BLaER1 (cell line): ENCODE measurements at regions not wholly inside any gene's neighbourhood (a gene's known extent, or its start where the extent isn't known, plus 50 kb on each side); places are given as distances from the start of the nearest gene placed in this dataset.
A peak's percentile ranks its signal among the peaks of the same experiment; 100 is the strongest.

Experiments
- H3K27ac ChIP-seq: shearing (Covaris generic); formaldehyde crosslinking; 2 replicates; pipeline ENCODE4 v1.8.1; 2022
- H3K27me3 ChIP-seq: shearing (Covaris generic); formaldehyde crosslinking; 2 replicates; pipeline ENCODE4 v1.8.1; 2022
- H3K36me3 ChIP-seq: shearing (Covaris generic); formaldehyde crosslinking; 2 replicates; pipeline ENCODE4 v1.8.1; 2022
- H3K4me1 ChIP-seq: shearing (Covaris generic); formaldehyde crosslinking; 2 replicates; pipeline ENCODE4 v1.8.1; 2022
- H3K4me2 ChIP-seq: shearing (Covaris generic); formaldehyde crosslinking; 2 replicates; pipeline ENCODE4 v1.8.1; 2022
- H3K4me3 ChIP-seq: shearing (Covaris generic); formaldehyde crosslinking; 2 replicates; pipeline ENCODE4 v1.8.1; 2022
- H3K9ac ChIP-seq: shearing (Covaris generic); formaldehyde crosslinking; 2 replicates; pipeline ENCODE4 v1.8.1; 2022
- H3K9me3 ChIP-seq: shearing (Covaris generic); formaldehyde crosslinking; 2 replicates; pipeline ENCODE4 v1.8.1; 2022
- H4K20me1 ChIP-seq: shearing (Covaris generic); formaldehyde crosslinking; 2 replicates; pipeline ENCODE4 v1.8.1; 2022
- Cebpa-rat ChIP-seq: shearing (Covaris generic); IDR thresholded peaks from 2 replicates; pipeline ENCODE4 v1.8.1; 2022

GRCh38 chr3:102158080-102158740 is 276.6 kb upstream of the ZPLD1 start:
- no peak overlapping the region for H3K27ac ChIP-seq
- no peak overlapping the region for H3K4me3 ChIP-seq
- H3K9ac ChIP-seq, result no peak overlapping the region
- no peaks in the 10 kb centered on the region for H3K9me3 ChIP-seq
- no peaks in the 10 kb centered on the region for H3K36me3 ChIP-seq
- no peak for TF ChIP-seq Cebpa-rat
- H3K4me2 ChIP-seq, result no peak overlapping the region
- peaks cover 6% of the 10 kb centered on the region; the same call in 1 of the 2 replicates for H3K4me1 ChIP-seq
- H3K27me3 ChIP-seq, result no peaks in the 10 kb centered on the region
- H4K20me1 ChIP-seq, result no peaks in the 10 kb centered on the region

DNA sequence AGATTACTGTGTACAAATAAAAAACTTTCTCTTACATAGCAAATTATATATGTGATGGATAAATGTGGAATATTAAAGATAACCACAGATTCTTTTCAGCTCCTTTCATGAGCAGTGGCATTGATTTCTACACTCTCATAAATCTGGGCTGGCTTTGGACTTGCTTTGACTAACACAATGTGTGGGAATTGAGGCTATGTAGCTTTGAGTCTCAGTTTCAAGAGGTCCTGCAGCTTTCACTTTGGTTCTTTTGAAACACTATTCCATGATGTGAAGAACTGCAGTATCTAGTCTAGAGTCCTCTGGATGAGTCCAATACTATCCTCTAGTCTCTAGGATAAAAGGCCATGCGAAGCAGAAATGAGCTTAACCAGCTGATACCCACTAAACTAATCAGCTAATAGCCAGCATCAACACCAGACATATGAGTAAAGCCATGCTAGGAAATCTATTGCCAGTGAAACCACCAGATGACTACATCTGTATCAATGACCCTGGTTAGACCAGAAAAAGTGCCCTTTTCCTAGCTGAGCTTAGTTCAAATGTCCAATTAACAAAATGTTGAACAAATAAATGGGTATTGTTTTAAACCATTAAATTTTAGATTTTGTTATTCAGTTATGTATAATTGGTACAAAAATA is 274.9 kb upstream of the ZPLD1 start:
- TF ChIP-seq Cebpa-rat, result no peak
- no peaks in the 10 kb centered on the region for H3K36me3 ChIP-seq
- no peak overlapping the region for H3K4me2 ChIP-seq
- H3K4me1 ChIP-seq, result peaks cover 9% of the 10 kb centered on the region; the same call in 1 of the 2 replicates
- no peaks in the 10 kb centered on the region for H3K27me3 ChIP-seq
- no peak overlapping the region for H3K27ac ChIP-seq
- H3K9ac ChIP-seq, result no peak overlapping the region
- no peak overlapping the region for H3K4me3 ChIP-seq
- H3K9me3 ChIP-seq, result no peaks in the 10 kb centered on the region
- H4K20me1 ChIP-seq, result no peaks in the 10 kb centered on the region

GRCh38 chr3:102161384-102162006 is 273.3 kb upstream of the ZPLD1 start:
- no peak for TF ChIP-seq Cebpa-rat
- Histone ChIP-seq H3K27ac (no peak overlapping the region), H4K20me1 (no peaks in the 10 kb centered on the region), H3K9me3 (no peaks in the 10 kb centered on the region), H3K27me3 (no peaks in the 10 kb centered on the region), H3K36me3 (no peaks in the 10 kb centered on the region), H3K4me3 (no peak overlapping the region), H3K4me1 (peaks cover 9% of the 10 kb centered on the region; the same call in 1 of the 2 replicates), H3K4me2 (no peak overlapping the region), H3K9ac (no peak overlapping the region)

DNA sequence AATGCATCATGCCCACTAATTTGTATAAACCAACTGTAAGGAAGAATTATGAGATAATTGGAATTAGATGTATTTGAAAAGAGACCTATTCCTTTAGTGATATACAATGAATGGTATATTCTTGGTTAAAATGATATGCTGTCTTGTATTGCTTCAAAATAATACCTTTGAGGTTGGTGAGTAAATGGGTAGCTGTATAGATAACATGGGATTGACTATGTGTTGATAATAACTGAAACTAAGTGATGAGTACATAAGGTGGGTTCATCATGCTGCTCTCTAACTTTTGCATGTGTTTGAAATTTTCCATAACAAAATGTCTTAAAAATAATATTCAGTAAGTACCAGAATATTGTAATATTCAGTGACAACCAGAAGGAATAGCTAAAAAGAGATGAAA is 272.6 kb upstream of the ZPLD1 start:
- no peak overlapping the region for H3K27ac ChIP-seq

GRCh38 chr3:102163039-102163817 is 271.6 kb upstream of the ZPLD1 start:
- H3K27ac ChIP-seq, result no peak overlapping the region
- H3K4me1 ChIP-seq, result peaks cover 9% of the 10 kb centered on the region; the same call in 1 of the 2 replicates
- no peaks in the 10 kb centered on the region for H3K27me3 ChIP-seq
- H3K36me3 ChIP-seq, result no peaks in the 10 kb centered on the region
- peak overlapping the region; percentile 2; the same call in 1 of the 2 replicates for H3K4me2 ChIP-seq
- no peak for TF ChIP-seq Cebpa-rat
- H4K20me1 ChIP-seq, result no peaks in the 10 kb centered on the region
- H3K9me3 ChIP-seq, result no peaks in the 10 kb centered on the region
- no peak overlapping the region for H3K4me3 ChIP-seq
- no peak overlapping the region for H3K9ac ChIP-seq

More for the DNA sequence above, 272.6 kb upstream of the ZPLD1 start:
- Histone ChIP-seq H3K9me3 (no peaks in the 10 kb centered on the region), H3K36me3 (no peaks in the 10 kb centered on the region), H3K4me1 (peaks cover 9% of the 10 kb centered on the region; the same call in 1 of the 2 replicates), H3K9ac (no peak overlapping the region), H4K20me1 (no peaks in the 10 kb centered on the region), H3K27me3 (no peaks in the 10 kb centered on the region), H3K4me2 (no peak overlapping the region), H3K4me3 (no peak overlapping the region)
- no peak for TF ChIP-seq Cebpa-rat

DNA sequence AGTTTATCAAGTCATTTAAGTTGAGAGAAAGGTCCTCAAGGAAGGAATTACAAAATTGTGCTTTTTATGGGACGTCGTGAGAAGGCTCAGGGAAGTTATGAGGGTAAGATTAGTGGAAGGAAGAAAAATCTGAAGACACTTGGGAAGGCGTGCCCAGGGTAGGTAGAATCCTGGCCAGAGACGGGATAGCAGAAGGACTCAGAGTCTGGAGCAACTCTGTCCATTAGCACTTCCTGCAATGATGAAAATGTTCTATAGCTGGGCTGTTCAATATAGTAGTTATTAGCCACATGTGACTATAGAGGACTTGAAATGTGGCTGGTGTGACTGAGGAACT is 271.0 kb upstream of the ZPLD1 start:
- H3K9ac ChIP-seq, result no peak overlapping the region
- no peaks in the 10 kb centered on the region for H4K20me1 ChIP-seq
- no peak for TF ChIP-seq Cebpa-rat
- peaks cover 9% of the 10 kb centered on the region; the same call in 1 of the 2 replicates for H3K4me1 ChIP-seq
- H3K4me3 ChIP-seq, result no peak overlapping the region
- no peaks in the 10 kb centered on the region for H3K9me3 ChIP-seq
- H3K27me3 ChIP-seq, result no peaks in the 10 kb centered on the region
- H3K27ac ChIP-seq, result no peak overlapping the region
- H3K36me3 ChIP-seq, result no peaks in the 10 kb centered on the region
- no peak overlapping the region for H3K4me2 ChIP-seq

- Histone ChIP-seq H3K27me3 (no peaks in the 10 kb centered on the region), H3K27ac (no peak overlapping the region), H3K4me1 (peaks cover 9% of the 10 kb centered on the region; the same call in 1 of the 2 replicates), H3K36me3 (no peaks in the 10 kb centered on the region), H3K4me3 (no peak overlapping the region), H3K4me2 (no peak overlapping the region), H3K9me3 (no peaks in the 10 kb centered on the region), H4K20me1 (no peaks in the 10 kb centered on the region), H3K9ac (no peak overlapping the region)
- TF ChIP-seq Cebpa-rat, result no peak
Measured at GRCh38 chr3:102165367-102165766, 269.4 kb upstream of the ZPLD1 start.

DNA sequence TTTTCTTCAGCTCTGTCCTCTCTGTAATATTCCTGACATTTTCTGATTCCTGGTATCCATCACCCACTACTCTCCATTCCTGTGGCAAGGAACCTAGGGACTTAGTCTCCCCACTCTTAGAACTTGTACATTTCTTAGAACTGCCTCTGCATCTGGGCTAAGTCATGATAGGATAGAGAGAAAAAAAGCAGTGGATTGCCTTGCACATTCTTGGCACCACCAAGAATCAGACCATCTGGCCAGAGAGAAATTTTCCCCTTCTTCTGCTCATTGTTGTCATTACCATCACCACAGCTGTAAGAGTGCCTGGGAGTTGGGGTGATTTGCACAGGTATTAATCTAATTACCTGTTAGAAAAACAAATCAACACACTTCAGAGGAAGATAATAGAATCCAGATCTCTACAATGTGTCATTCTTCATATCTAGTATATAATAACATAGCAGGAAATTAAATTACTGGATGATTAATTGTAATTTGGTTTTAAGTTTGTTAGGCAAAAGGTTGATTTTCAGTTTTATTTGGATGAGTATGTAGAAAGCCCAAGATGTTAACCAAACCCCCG is 264.8 kb upstream of the ZPLD1 start:
- Histone ChIP-seq H4K20me1 (no peaks in the 10 kb centered on the region), H3K9me3 (no peaks in the 10 kb centered on the region), H3K4me2 (no peak overlapping the region), H3K4me3 (no peak overlapping the region), H3K27ac (no peak overlapping the region), H3K36me3 (no peaks in the 10 kb centered on the region), H3K9ac (no peak overlapping the region), H3K4me1 (no peaks in the 10 kb centered on the region), H3K27me3 (no peaks in the 10 kb centered on the region)
- no peak for TF ChIP-seq Cebpa-rat

- H3K36me3 ChIP-seq, result no peaks in the 10 kb centered on the region
- no peak overlapping the region for H3K4me2 ChIP-seq
- no peaks in the 10 kb centered on the region for H3K27me3 ChIP-seq
- no peak for TF ChIP-seq Cebpa-rat
- H3K4me3 ChIP-seq, result no peak overlapping the region
- H3K9me3 ChIP-seq, result no peaks in the 10 kb centered on the region
- no peak overlapping the region for H3K27ac ChIP-seq
- no peak overlapping the region for H3K9ac ChIP-seq
- H3K4me1 ChIP-seq, result no peaks in the 10 kb centered on the region
- H4K20me1 ChIP-seq, result no peaks in the 10 kb centered on the region
Measured at GRCh38 chr3:102170545-102170944, 264.3 kb upstream of the ZPLD1 start.
